Stimulated activated memory B cell treated with anti-CD40 and anti-IgM and Interleukin-4, amounts not matched to agents 10 μg/mL and 1 μg/mL and 100 μg/mL, for 72 hours (primary cell): ENCODE measurements at regions not wholly inside any gene's neighbourhood (a gene's known extent, or its start where the extent isn't known, plus 50 kb on each side); places are given as distances from the start of the nearest gene placed in this dataset.

Experiments
- ATAC-seq: fragments of 150-1000 bp; cut with Tn5 transposase; 2 replicates; pipeline ENCODE4 v1.10.0; 2021
- H3K27ac Mint-ChIP-seq: one replicate; pipeline ENCODE4 v1.8.0; 2022; ENCODE audit warnings: mild to moderate bottlenecking, mixed read lengths
- H3K27me3 Mint-ChIP-seq: one replicate; pipeline ENCODE4 v1.8.0; 2022; ENCODE audit warnings: mixed read lengths
- H3K36me3 Mint-ChIP-seq: one replicate; pipeline ENCODE4 v1.8.0; 2022; ENCODE audit warnings: mixed read lengths
- H3K4me1 Mint-ChIP-seq: one replicate; pipeline ENCODE4 v1.8.0; 2022; ENCODE audit warnings: mixed read lengths
- H3K4me3 Mint-ChIP-seq: one replicate; pipeline ENCODE4 v1.8.0; 2022; ENCODE audit warnings: mild to moderate bottlenecking, moderate library complexity, mixed read lengths
- H3K9me3 Mint-ChIP-seq: one replicate; pipeline ENCODE4 v1.8.0; 2022; ENCODE audit warnings: mixed read lengths

GRCh38 chrX:22648281-22648680, 351.5 kb upstream of the DDX53 start:
- no peak for ATAC-seq
- no peaks in the 10 kb centered on the region for H3K27me3 Mint-ChIP-seq
- no peaks in the 10 kb centered on the region for H3K36me3 Mint-ChIP-seq
- no peaks in the 10 kb centered on the region for H3K4me1 Mint-ChIP-seq
- no peaks in the 10 kb centered on the region for H3K9me3 Mint-ChIP-seq
- no peak overlapping the region for H3K27ac Mint-ChIP-seq
- no peak overlapping the region for H3K4me3 Mint-ChIP-seq

DNA sequence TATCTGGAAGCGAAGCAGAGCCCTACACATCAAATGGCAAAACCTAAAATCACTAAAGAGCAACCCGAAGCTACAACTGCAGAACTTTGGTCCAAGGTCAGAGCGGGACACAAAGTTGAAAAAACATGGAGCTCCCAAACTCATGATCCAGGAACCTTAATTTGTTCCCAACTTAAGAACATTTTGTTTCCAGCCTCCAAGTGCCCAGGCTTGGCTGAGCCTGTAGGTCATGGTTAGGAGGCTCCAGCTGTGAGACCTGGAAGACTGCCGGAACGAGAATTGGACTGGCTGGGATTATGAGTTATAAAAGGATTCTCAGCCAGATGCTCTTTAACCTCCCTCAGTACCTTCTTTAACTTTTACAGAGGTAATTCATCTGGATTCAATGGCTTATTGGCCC, 349.1 kb upstream of the DDX53 start:
- no peaks in the 10 kb centered on the region for H3K27me3 Mint-ChIP-seq
- no peak overlapping the region for H3K27ac Mint-ChIP-seq
- no peaks in the 10 kb centered on the region for H3K4me1 Mint-ChIP-seq
- no peaks in the 10 kb centered on the region for H3K9me3 Mint-ChIP-seq
- no peaks in the 10 kb centered on the region for H3K36me3 Mint-ChIP-seq
- H3K4me3 Mint-ChIP-seq = no peak overlapping the region
- ATAC-seq = no peak

DNA sequence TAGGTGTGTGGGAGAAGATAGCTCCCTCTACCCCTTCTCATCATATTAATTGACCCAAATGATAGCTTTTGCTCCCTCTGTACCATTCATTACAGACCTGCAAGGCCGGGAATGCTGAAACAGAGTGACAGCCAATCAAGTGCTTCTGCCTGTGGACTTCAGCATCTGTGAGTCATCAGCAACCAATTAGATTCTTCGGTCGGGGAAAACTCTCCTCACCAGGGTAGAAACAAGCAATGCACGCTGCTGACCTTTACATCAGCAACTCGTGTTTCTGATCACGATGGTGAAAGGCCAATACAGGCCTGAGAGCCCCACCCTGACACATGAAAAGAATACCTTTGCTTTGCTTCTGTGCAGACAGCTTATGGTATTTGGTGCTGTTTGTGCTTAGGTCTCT, 347.2 kb upstream of the DDX53 start:
- Mint-ChIP-seq H3K27me3 (no peaks in the 10 kb centered on the region), H3K4me3 (no peak overlapping the region)

DNA sequence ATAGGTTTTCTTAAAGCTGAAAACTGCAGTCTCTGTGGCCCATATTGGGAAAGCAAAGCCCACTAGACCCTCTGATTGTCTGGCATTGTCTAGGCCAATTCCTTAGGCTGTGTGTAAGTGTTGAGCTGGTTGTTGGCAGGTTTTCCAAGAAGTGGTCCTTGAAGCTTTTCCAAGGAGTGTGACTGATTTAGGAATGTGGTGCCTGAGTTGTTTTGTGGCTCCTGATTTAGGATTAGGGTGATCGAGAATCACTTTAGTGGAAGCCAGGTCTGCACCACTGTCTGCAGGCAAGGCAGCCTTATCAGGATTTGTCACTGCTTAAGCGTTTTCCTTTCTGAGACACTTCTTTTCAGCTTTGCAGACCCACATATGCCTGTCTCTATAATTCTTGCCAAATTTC, 339.0 kb upstream of the DDX53 start:
- no peak for ATAC-seq
- H3K36me3 Mint-ChIP-seq = no peaks in the 10 kb centered on the region
- H3K27ac Mint-ChIP-seq = no peak overlapping the region
- no peaks in the 10 kb centered on the region for H3K4me1 Mint-ChIP-seq
- H3K27me3 Mint-ChIP-seq = no peaks in the 10 kb centered on the region
- no peak overlapping the region for H3K4me3 Mint-ChIP-seq
- no peaks in the 10 kb centered on the region for H3K9me3 Mint-ChIP-seq

More for the DNA sequence above, 347.2 kb upstream of the DDX53 start:
- Mint-ChIP-seq H3K27ac (no peak overlapping the region), H3K9me3 (no peaks in the 10 kb centered on the region), H3K4me1 (no peaks in the 10 kb centered on the region), H3K36me3 (no peaks in the 10 kb centered on the region)
- no peak for ATAC-seq

GRCh38 chrX:22662776-22663175, 337.0 kb upstream of the DDX53 start:
- no peak overlapping the region for H3K4me3 Mint-ChIP-seq
- no peaks in the 10 kb centered on the region for H3K4me1 Mint-ChIP-seq
- no peaks in the 10 kb centered on the region for H3K9me3 Mint-ChIP-seq
- no peaks in the 10 kb centered on the region for H3K36me3 Mint-ChIP-seq
- no peak overlapping the region for H3K27ac Mint-ChIP-seq
- ATAC-seq = no peak
- H3K27me3 Mint-ChIP-seq = no peaks in the 10 kb centered on the region

DNA sequence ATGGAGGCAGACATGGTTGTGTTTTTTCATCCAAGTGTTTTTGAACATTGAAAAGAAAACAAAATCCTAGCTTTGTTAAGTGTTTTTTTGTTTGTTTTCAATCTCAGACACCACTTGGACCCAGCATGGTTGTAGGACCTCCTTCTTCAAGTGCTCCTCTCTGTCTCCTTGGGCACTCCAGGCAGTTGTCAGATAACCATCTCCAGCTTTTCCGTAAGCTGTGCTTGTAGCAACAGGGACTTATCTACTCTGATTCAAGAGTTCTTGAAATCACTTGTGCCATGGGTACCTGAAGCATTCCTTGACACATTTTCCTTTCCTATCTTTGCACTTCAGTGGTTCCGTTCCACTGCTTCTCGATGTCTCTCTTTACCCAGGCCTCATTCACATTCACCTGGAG, 334.9 kb upstream of the DDX53 start:
- ATAC-seq = no peak
- Mint-ChIP-seq H3K4me1 (no peaks in the 10 kb centered on the region), H3K27ac (no peak overlapping the region), H3K4me3 (no peak overlapping the region), H3K9me3 (no peaks in the 10 kb centered on the region), H3K36me3 (no peaks in the 10 kb centered on the region), H3K27me3 (no peaks in the 10 kb centered on the region)

- no peak for ATAC-seq
Measured at GRCh38 chrX:22665818-22666217, 333.9 kb upstream of the DDX53 start.

DNA sequence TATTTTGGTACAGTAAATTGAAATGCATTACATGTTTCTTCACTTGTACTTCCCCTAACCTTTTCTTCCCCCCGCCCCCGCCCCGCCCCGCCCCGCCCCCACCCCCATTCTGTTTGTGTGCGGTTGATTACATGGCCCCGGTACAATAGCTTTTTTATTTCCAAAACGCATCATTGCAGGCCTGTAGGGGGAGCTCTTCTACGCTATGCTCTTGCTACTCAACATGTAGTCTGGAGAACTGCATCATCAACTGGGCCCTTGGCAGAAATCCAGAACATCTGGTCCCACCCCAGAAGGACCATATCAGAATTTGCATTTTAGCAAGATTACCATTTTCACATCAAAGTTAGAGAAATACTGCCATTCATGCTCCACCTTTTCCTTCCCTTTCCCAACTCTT, 333.3 kb upstream of the DDX53 start:
- H3K27ac Mint-ChIP-seq = no peak overlapping the region
- no peaks in the 10 kb centered on the region for H3K36me3 Mint-ChIP-seq
- no peaks in the 10 kb centered on the region for H3K9me3 Mint-ChIP-seq
- H3K4me1 Mint-ChIP-seq = no peaks in the 10 kb centered on the region
- ATAC-seq = no peak
- no peaks in the 10 kb centered on the region for H3K27me3 Mint-ChIP-seq
- H3K4me3 Mint-ChIP-seq = no peak overlapping the region

More at GRCh38 chrX:22665818-22666217, 333.9 kb upstream of the DDX53 start:
- H3K36me3 Mint-ChIP-seq = no peaks in the 10 kb centered on the region
- no peak overlapping the region for H3K27ac Mint-ChIP-seq
- no peak overlapping the region for H3K4me3 Mint-ChIP-seq
- H3K4me1 Mint-ChIP-seq = no peaks in the 10 kb centered on the region
- no peaks in the 10 kb centered on the region for H3K27me3 Mint-ChIP-seq
- H3K9me3 Mint-ChIP-seq = no peaks in the 10 kb centered on the region

DNA sequence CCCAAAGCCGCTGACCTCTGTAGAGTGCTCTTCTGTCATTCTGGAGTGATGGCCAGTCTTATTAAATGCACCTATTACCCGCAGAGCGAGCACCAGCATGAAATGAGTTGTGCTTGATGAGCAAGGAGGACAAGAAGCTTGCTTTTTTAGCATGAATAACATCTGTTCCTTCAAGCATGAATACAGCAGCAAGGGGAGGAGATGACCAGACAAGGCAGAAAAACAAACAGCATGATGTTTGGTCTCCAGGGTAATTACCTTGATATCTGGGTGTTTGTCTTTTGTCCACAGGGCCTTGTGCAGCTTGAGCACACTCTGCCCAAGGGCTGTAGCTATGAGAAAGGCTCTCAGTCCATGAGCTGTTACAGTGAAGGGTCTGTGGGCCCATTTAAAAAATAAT, 324.8 kb upstream of the DDX53 start:
- no peaks in the 10 kb centered on the region for H3K4me1 Mint-ChIP-seq
- H3K27ac Mint-ChIP-seq = no peak overlapping the region
- H3K9me3 Mint-ChIP-seq = peaks cover 2% of the 10 kb centered on the region
- ATAC-seq = no peak
- H3K36me3 Mint-ChIP-seq = no peaks in the 10 kb centered on the region
- H3K27me3 Mint-ChIP-seq = no peaks in the 10 kb centered on the region
- H3K4me3 Mint-ChIP-seq = no peak overlapping the region

DNA sequence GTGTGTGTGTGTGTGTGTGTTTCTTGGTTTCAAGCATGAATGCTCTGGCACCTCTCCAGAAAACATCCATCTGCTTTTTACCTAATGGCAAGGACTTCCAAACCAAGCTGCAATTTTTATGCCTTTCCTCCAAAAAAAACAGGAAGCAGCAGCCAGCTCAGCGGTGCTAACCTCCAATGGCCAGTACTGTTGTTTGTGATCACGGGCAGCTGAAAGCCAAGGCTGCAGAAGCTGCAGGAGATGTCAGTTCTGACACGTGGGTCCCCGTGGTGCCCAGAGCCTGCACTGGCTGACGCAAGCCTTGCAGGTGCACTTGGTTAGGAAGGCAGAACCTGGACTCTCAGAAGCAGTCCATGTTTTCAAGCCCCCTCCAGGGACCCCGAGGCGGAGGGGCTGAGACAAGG, 313.6 kb upstream of the DDX53 start:
- H3K9me3 Mint-ChIP-seq = no peaks in the 10 kb centered on the region

GRCh38 chrX:22689290-22689689, 310.5 kb upstream of the DDX53 start:
- Mint-ChIP-seq H3K27me3 (no peaks in the 10 kb centered on the region), H3K27ac (no peak overlapping the region), H3K4me3 (no peak overlapping the region), H3K9me3 (no peaks in the 10 kb centered on the region), H3K36me3 (no peaks in the 10 kb centered on the region), H3K4me1 (no peaks in the 10 kb centered on the region)
- ATAC-seq = no peak

More for the DNA sequence above, 313.6 kb upstream of the DDX53 start:
- H3K27ac Mint-ChIP-seq = no peak overlapping the region
- H3K27me3 Mint-ChIP-seq = no peaks in the 10 kb centered on the region
- no peaks in the 10 kb centered on the region for H3K4me1 Mint-ChIP-seq
- ATAC-seq = no peak
- no peak overlapping the region for H3K4me3 Mint-ChIP-seq
- H3K36me3 Mint-ChIP-seq = no peaks in the 10 kb centered on the region

GRCh38 chrX:22690116-22690515, 309.6 kb upstream of the DDX53 start:
- Mint-ChIP-seq H3K4me3 (no peak overlapping the region), H3K36me3 (no peaks in the 10 kb centered on the region)
- no peak for ATAC-seq

DNA sequence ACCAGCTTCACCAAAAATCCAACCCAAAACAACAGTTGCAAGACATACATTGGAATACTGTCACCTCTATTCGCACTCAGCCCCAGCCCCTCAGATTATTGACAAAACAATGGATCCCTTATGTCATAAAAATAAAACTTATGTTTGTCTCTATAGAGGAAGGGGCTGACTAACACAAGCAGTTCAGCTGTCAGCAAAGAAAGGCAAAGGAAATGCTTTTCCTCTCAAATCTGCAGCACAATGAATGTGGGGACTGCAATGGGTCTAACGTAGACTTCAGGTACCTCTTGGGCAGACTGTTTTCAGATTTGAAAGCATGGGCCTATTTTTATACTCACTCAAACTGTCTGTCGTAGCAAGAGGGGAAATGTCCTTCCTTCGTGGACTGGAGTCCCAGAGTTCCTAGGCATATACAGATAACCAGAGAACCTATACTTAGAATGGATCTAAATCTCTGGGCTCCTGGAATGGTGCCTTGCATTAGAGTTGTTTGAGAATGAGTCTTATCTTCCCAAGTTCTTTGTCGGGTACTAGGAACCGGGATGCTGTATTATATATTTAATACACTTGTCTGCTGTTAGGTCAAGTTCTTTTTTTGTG, 307.7 kb upstream of the DDX53 start:
- no peaks in the 10 kb centered on the region for H3K4me1 Mint-ChIP-seq
- no peaks in the 10 kb centered on the region for H3K27me3 Mint-ChIP-seq
- ATAC-seq = no peak

More at GRCh38 chrX:22690116-22690515, 309.6 kb upstream of the DDX53 start:
- Mint-ChIP-seq H3K27ac (no peak overlapping the region), H3K4me1 (no peaks in the 10 kb centered on the region), H3K9me3 (no peaks in the 10 kb centered on the region), H3K27me3 (no peaks in the 10 kb centered on the region)

GRCh38 chrX:22698151-22698550, 301.6 kb upstream of the DDX53 start:
- no peaks in the 10 kb centered on the region for H3K9me3 Mint-ChIP-seq
- no peaks in the 10 kb centered on the region for H3K4me1 Mint-ChIP-seq
- H3K36me3 Mint-ChIP-seq = no peaks in the 10 kb centered on the region
- no peak overlapping the region for H3K4me3 Mint-ChIP-seq
- H3K27ac Mint-ChIP-seq = no peak overlapping the region
- no peak for ATAC-seq
- H3K27me3 Mint-ChIP-seq = no peaks in the 10 kb centered on the region

More for the DNA sequence above, 307.7 kb upstream of the DDX53 start:
- Mint-ChIP-seq H3K9me3 (no peaks in the 10 kb centered on the region), H3K36me3 (no peaks in the 10 kb centered on the region), H3K4me3 (no peak overlapping the region), H3K27ac (no peak overlapping the region)

DNA sequence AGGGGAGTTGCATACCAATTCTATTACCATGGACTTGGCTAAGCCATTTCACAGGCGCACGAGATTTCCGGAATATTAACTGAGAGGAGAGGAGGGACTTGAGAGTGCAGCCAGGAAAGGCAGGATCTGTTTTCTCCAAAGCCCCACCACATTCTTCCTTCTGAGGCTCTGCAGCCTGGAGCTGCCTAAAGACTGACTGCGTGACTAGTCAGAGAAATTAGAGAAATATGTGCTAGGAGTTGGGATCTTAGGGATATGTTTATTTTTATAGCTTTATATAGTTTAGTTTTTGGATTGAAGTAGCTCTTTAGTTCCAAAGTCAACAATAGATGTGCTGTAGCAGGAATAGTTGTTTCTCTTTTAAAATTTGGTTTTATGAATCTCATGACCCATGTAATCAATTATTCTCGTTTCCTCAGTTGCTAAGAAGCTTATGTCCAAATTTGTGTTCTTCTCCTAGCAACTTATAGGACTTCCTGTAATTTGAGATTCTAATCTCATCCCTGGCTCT, 300.1 kb upstream of the DDX53 start:
- Mint-ChIP-seq H3K27me3 (peaks cover 4% of the 10 kb centered on the region), H3K4me1 (no peaks in the 10 kb centered on the region), H3K4me3 (no peak overlapping the region), H3K27ac (no peak overlapping the region), H3K36me3 (peaks cover 3% of the 10 kb centered on the region), H3K9me3 (peaks cover 2% of the 10 kb centered on the region)
- no peak for ATAC-seq

DNA sequence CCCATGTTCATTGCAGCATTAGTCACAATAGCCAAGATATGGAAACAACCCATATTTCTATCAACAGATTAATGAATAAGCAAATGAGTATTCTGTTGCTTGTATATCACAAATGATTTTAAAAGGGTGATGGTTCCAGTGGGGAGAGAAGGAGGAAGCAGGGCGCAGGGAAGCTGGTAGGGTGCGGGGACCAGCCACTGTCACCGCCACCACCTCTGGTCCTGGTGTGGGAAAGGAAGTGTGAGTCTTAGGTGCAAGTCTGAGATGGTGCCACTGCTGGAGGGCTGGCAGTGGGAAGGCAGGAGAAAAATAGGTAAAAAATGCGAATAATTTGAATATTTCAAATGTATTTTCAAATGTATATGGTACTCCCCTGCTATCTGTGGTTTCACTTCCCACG, 286.8 kb upstream of the DDX53 start:
- Mint-ChIP-seq H3K36me3 (no peaks in the 10 kb centered on the region), H3K4me3 (no peak overlapping the region), H3K27ac (no peak overlapping the region), H3K4me1 (no peaks in the 10 kb centered on the region), H3K27me3 (no peaks in the 10 kb centered on the region), H3K9me3 (no peaks in the 10 kb centered on the region)
- no peak for ATAC-seq
